Thoracic aorta (tissue), 2 donors: ENCODE measurements at regions not wholly inside any gene's neighbourhood (a gene's known extent, or its start where the extent isn't known, plus 50 kb on each side); places are given as distances from the start of the nearest gene placed in this dataset.

ENCODE experiments used
- ATAC-seq: fragments of 150-250 bp; one replicate; pipeline ENCODE4 v1.8.0; 2017; ENCODE audit warnings: low read depth; ENCODE audit not compliant: insufficient number of reproducible peaks, low FRiP score
- DNase-seq: peaks from one replicate; pipeline ENCODE4 v3.0.0-alpha.2; 2020; ENCODE audit warnings: low spot score
- H3K27ac ChIP-seq, 2 donors: fragments of 200-600 bp; sonication (generic); 1 replicate in 1 of 2; 2 replicates in 1 of 2; pipeline ENCODE4 v1.5.1; 2016; ENCODE audit warnings: mild to moderate bottlenecking in 2 of 2, moderate library complexity in 2 of 2
- H3K27me3 ChIP-seq: fragments of 200-600 bp; sonication (generic); replicated peaks from 2 replicates; pipeline ENCODE4 v1.6.0; 2016; ENCODE audit warnings: mild to moderate bottlenecking; ENCODE audit not compliant: insufficient read depth
- H3K36me3 ChIP-seq: fragments of 200-600 bp; sonication (generic); one replicate; pipeline ENCODE4 v1.5.1; 2016
- H3K4me1 ChIP-seq, 2 donors: fragments of 200-600 bp; sonication (generic); 1 replicate in 1 of 2; 2 replicates in 1 of 2; pipeline versions ENCODE4 v1.5.1 to v1.6.0; 2016; ENCODE audit warnings: low read depth in 2 of 2, mild to moderate bottlenecking in 1 of 2; ENCODE audit not compliant: control insufficient read depth in 1 of 2
- H3K4me3 ChIP-seq: fragments of 200-600 bp; sonication (generic); 2 replicates; pipeline ENCODE4 v1.5.1; 2016; ENCODE audit warnings: mild to moderate bottlenecking
- H3K9me3 ChIP-seq: fragments of 200-600 bp; sonication (generic); 2 replicates; pipeline ENCODE4 v1.5.1; 2016
- TF ChIP-seq, protein P1 (sequence below): fragments of 200-600 bp; sonication (generic); IDR thresholded peaks from one replicate; pipeline ENCODE4 v1.5.1; 2019; ENCODE audit warnings: antibody characterized with exemption

DNA sequence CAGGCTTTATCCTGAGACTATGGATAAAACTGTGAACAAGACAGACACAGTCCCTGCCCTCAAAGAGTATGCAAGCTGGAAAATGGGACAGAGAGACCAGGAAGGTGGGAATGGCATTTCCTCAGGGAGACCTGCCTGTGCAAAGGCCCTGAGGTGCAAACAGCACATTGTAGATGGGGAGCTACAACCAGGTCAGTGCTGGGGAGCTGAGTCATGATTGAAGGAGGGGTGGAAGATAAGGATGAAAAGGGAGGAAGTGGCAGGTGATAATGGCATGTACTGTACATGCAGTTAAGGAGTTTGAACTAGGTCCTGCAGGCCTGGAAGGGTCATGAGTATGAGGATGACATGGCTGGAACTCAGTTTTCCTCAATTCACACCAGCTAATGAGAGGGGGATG, 75.5 kb upstream of the BOD1 start:
- Histone ChIP-seq H3K27ac (no peak overlapping the region), H3K4me1 (peaks cover 0 to 5% of the 10 kb centered on the region in 2 donors), H3K36me3 (no peaks in the 10 kb centered on the region), H3K9me3 (no peaks in the 10 kb centered on the region), H3K27me3 (no peaks in the 10 kb centered on the region), H3K4me3 (no peak overlapping the region)
- ATAC-seq (no peak), DNase-seq (no peak)
- TF ChIP-seq, protein P1, sequence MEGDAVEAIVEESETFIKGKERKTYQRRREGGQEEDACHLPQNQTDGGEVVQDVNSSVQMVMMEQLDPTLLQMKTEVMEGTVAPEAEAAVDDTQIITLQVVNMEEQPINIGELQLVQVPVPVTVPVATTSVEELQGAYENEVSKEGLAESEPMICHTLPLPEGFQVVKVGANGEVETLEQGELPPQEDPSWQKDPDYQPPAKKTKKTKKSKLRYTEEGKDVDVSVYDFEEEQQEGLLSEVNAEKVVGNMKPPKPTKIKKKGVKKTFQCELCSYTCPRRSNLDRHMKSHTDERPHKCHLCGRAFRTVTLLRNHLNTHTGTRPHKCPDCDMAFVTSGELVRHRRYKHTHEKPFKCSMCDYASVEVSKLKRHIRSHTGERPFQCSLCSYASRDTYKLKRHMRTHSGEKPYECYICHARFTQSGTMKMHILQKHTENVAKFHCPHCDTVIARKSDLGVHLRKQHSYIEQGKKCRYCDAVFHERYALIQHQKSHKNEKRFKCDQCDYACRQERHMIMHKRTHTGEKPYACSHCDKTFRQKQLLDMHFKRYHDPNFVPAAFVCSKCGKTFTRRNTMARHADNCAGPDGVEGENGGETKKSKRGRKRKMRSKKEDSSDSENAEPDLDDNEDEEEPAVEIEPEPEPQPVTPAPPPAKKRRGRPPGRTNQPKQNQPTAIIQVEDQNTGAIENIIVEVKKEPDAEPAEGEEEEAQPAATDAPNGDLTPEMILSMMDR = no peak

DNA sequence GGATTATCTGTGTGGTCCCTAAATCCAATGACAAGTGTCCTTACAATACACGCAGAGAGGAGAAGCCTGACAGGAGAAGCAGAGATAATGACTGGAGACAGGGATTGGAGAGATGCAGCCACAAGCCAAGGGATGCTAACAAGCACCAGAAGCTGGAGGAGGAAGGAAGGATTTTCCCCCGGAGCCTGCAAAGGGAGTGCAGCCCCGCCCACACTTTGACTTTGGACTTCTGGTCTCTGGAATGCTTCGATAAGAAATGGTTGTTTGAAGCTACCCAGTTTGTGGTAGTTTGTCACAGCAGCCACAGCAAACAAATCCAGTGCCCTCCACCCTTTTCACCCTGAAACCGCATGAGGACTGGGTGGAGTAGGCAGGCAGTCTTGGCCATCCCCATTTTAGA, 77.2 kb upstream of the BOD1 start:
- no peaks in the 10 kb centered on the region for H3K27me3 ChIP-seq
- no peak overlapping the region for H3K27ac ChIP-seq
- H3K4me3 ChIP-seq = no peak overlapping the region
- no peak for DNase-seq
- H3K9me3 ChIP-seq = no peaks in the 10 kb centered on the region
- peaks cover 0 to 5% of the 10 kb centered on the region in 2 donors for H3K4me1 ChIP-seq
- no peak for ATAC-seq
- no peaks in the 10 kb centered on the region for H3K36me3 ChIP-seq
- TF ChIP-seq, protein P1 = no peak

DNA sequence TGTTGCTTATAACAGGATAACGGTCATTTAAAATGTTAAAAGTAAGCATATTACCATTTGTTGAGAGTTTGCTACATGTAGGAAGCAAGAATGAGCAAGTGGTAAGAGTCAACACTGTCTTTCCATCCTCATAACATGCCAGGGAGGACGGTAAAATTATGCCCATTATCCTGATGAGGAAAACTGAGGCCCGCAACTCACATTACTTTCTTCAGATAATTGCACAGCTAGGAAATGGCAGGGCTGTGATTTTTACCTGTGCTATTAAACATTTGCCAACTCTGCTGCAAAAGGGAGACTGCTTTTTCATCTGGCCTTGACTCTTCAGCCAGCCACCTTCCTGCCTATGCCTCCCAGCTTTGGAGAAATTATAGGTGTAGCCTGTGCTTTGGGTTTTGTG, 79.8 kb upstream of the BOD1 start:
- Histone ChIP-seq H3K4me3 (no peak overlapping the region), H3K4me1 (no peaks in the 10 kb centered on the region), H3K27me3 (no peaks in the 10 kb centered on the region), H3K27ac (no peak overlapping the region), H3K9me3 (no peaks in the 10 kb centered on the region), H3K36me3 (no peaks in the 10 kb centered on the region)
- TF ChIP-seq, protein P1 = no peak
- DNase-seq (no peak), ATAC-seq (no peak)

DNA sequence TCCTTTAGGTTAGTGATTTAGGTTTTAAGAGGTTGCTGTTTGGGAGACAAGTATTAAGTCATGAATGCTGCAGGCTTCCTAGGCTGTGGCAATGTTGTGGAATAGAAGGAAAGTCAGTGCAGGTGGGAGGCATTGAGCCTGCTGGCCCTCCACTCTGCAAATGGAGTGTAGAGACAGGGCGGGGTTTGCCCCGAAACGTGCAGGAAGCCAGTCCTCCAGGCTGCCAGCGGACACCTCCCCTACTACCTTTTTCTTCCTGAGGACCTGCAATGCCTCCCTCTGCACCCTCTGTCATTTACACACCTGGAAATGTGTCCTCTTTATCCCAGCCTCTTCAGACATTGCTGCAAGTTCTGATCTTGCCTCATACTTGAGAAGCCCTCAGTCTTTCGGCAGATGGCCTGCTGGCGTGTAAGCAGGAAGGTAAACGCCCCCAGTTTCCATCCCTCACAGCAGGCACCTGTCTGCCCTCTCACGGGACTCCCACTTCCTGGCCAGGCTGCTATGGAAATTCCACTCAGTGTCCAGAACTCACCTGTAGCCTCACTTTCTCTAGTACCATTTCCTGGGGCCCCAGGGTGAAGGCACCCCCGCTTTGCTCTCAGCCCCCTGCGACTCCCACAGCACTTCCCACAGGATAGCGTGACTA, 81.6 kb upstream of the BOD1 start:
- TF ChIP-seq, protein P1 = no peak
- H3K9me3 ChIP-seq = no peaks in the 10 kb centered on the region
- DNase-seq = no peak
- no peaks in the 10 kb centered on the region for H3K36me3 ChIP-seq
- ATAC-seq = no peak
- no peak overlapping the region for H3K27ac ChIP-seq
- no peaks in the 10 kb centered on the region for H3K27me3 ChIP-seq
- no peaks in the 10 kb centered on the region for H3K4me1 ChIP-seq
- H3K4me3 ChIP-seq = no peak overlapping the region

DNA sequence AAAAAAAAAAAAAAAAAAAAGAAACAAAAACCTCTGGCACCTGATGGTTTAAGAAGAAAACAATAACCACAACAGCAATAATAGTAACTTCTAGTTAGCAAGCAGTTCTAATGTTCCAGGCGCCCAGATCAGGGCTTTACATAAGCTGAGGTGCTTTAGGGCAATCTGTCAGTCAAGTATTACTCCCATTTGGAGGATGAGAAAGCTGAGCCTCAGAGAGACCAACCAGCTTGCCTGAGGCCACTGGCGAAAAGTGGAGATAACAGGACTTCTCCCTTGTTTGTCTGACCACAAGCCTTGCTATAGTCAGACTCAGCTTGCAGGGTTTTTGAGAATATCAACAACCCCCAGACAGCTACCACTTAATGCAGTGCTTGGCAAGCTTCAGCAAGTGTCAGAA, 83.5 kb upstream of the BOD1 start:
- DNase-seq = no peak
- no peaks in the 10 kb centered on the region for H3K27me3 ChIP-seq
- no peaks in the 10 kb centered on the region for H3K9me3 ChIP-seq
- H3K36me3 ChIP-seq = no peaks in the 10 kb centered on the region
- TF ChIP-seq, protein P1 = no peak
- H3K4me1 ChIP-seq = no peaks in the 10 kb centered on the region
- no peak for ATAC-seq
- H3K4me3 ChIP-seq = no peak overlapping the region
- no peak overlapping the region for H3K27ac ChIP-seq
